ENCODE measurements at regions not wholly inside any gene's neighbourhood (a gene's known extent, or its start where the extent isn't known, plus 50 kb on each side); places are given as distances from the start of the nearest gene placed in this dataset.

DNA sequence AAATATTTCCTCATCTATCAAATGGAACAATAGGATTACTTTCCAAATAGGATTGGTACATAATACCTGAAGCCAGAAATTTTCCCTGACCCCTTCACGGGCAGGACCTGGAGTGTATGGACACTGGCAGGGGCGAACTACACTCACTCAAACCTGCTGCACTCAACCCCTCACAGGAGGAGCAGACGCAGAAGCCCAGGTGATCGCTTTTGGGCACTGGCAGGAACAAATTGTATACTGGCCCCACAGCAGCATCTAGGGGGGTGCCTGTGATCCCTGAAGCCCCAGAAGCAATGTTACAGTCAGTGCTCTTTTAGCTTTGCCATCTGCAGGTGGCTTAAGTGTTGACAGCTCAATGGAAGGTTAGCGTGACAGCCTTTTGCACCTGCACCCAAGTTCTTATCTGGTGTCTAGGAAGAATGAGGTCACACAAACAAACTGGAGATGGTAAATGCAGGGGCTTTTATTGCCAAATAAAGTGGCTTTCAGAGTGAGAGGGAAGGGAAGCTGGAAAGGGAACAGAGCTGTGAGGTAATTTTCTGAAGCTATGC, 199.2 kb upstream of the NEGR1 start:
- no peaks in the 10 kb centered on the region for H3K27me3 ChIP-seq (ENCODE audit: insufficient read depth, low read depth, low read length)
- no peaks in the 10 kb centered on the region for H3K79me2 ChIP-seq (replicated peaks; ENCODE audit: insufficient read depth, low read length)
- no peak overlapping the region for H3K4me3 ChIP-seq (ENCODE audit: low read length)
- H3K4me2 ChIP-seq (ENCODE audit: low read length): no peak overlapping the region
- H3K9ac ChIP-seq (ENCODE audit: low read length): no peak overlapping the region
- no peaks in the 10 kb centered on the region for H3K9me2 ChIP-seq (ENCODE audit: insufficient read depth, low read length)
- no peak overlapping the region for H2AFZ ChIP-seq (ENCODE audit: low read depth, low read length)
- no peaks in the 10 kb centered on the region for H3K36me3 ChIP-seq (ENCODE audit: insufficient read depth, low read length)
- H3K9me3 ChIP-seq (ENCODE audit: low read length): peaks cover 4% of the 10 kb centered on the region
- TF ChIP-seq EP300 (conservative IDR thresholded peaks at IDR 0.05; ENCODE audit: poor library complexity, severe bottlenecking) (no peak), RAD21 (conservative IDR thresholded peaks at IDR 0.05) (no peak), POLR2AphosphoS5 (IDR thresholded peaks at IDR 0.05) (no peak), EZH2 (IDR thresholded peaks at IDR 0.05; ENCODE audit: borderline replicate concordance, insufficient read depth, low read length, poor library complexity, severe bottlenecking) (no peak), SMC3 (conservative IDR thresholded peaks at IDR 0.05; ENCODE audit: poor library complexity) (no peak), MXI1 (conservative IDR thresholded peaks at IDR 0.05; ENCODE audit: poor library complexity, severe bottlenecking) (no peak), TAF1 (IDR thresholded peaks at IDR 0.05; ENCODE audit: low read depth) (no peak)
- TF ChIP-seq, protein P1, sequence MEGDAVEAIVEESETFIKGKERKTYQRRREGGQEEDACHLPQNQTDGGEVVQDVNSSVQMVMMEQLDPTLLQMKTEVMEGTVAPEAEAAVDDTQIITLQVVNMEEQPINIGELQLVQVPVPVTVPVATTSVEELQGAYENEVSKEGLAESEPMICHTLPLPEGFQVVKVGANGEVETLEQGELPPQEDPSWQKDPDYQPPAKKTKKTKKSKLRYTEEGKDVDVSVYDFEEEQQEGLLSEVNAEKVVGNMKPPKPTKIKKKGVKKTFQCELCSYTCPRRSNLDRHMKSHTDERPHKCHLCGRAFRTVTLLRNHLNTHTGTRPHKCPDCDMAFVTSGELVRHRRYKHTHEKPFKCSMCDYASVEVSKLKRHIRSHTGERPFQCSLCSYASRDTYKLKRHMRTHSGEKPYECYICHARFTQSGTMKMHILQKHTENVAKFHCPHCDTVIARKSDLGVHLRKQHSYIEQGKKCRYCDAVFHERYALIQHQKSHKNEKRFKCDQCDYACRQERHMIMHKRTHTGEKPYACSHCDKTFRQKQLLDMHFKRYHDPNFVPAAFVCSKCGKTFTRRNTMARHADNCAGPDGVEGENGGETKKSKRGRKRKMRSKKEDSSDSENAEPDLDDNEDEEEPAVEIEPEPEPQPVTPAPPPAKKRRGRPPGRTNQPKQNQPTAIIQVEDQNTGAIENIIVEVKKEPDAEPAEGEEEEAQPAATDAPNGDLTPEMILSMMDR (IDR thresholded peaks at IDR 0.05; ENCODE audit: poor library complexity, severe bottlenecking): no peak
- TF ChIP-seq, protein P2, sequence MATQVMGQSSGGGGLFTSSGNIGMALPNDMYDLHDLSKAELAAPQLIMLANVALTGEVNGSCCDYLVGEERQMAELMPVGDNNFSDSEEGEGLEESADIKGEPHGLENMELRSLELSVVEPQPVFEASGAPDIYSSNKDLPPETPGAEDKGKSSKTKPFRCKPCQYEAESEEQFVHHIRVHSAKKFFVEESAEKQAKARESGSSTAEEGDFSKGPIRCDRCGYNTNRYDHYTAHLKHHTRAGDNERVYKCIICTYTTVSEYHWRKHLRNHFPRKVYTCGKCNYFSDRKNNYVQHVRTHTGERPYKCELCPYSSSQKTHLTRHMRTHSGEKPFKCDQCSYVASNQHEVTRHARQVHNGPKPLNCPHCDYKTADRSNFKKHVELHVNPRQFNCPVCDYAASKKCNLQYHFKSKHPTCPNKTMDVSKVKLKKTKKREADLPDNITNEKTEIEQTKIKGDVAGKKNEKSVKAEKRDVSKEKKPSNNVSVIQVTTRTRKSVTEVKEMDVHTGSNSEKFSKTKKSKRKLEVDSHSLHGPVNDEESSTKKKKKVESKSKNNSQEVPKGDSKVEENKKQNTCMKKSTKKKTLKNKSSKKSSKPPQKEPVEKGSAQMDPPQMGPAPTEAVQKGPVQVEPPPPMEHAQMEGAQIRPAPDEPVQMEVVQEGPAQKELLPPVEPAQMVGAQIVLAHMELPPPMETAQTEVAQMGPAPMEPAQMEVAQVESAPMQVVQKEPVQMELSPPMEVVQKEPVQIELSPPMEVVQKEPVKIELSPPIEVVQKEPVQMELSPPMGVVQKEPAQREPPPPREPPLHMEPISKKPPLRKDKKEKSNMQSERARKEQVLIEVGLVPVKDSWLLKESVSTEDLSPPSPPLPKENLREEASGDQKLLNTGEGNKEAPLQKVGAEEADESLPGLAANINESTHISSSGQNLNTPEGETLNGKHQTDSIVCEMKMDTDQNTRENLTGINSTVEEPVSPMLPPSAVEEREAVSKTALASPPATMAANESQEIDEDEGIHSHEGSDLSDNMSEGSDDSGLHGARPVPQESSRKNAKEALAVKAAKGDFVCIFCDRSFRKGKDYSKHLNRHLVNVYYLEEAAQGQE (IDR thresholded peaks at IDR 0.05; ENCODE audit: borderline replicate concordance): no peak
- H3K27ac ChIP-seq (ENCODE audit: low read length): no peak overlapping the region
- H3F3A ChIP-seq (ENCODE audit: insufficient read depth, low read length, poor library complexity, severe bottlenecking): no peaks in the 10 kb centered on the region
- H4K20me1 ChIP-seq (ENCODE audit: insufficient read depth): no peaks in the 10 kb centered on the region

DNA sequence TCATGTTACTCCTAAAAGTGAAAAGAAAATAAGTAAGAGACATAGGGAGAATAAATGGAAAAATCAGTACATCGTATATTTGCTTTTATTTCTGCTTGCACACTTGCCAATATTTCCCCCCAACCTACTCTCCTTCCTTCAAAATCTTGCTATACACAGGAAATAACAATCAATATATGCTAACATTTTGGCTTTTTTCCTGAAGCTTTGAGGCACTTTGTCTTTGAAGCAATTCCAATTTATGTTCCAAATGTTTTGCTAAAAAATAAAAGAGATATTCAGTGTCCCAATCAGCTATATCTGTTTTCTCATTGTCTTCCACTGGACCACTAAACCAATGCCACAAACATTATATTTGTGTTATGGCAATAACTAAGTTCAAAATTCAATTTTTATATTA, 184.0 kb upstream of the NEGR1 start:
- Histone ChIP-seq H3K9me2 (ENCODE audit: insufficient read depth, low read length) (no peaks in the 10 kb centered on the region), H3K27ac (ENCODE audit: low read length) (no peak overlapping the region), H2AFZ (ENCODE audit: low read depth, low read length) (no peak overlapping the region), H3K4me2 (ENCODE audit: low read length) (no peak overlapping the region), H3K9me3 (ENCODE audit: low read length) (no peaks in the 10 kb centered on the region), H4K20me1 (ENCODE audit: insufficient read depth) (no peaks in the 10 kb centered on the region), H3K4me3 (ENCODE audit: low read length) (no peak overlapping the region), H3K36me3 (ENCODE audit: insufficient read depth, low read length) (no peaks in the 10 kb centered on the region), H3F3A (ENCODE audit: insufficient read depth, low read length, poor library complexity, severe bottlenecking) (no peaks in the 10 kb centered on the region), H3K79me2 (replicated peaks; ENCODE audit: insufficient read depth, low read length) (no peaks in the 10 kb centered on the region), H3K27me3 (ENCODE audit: insufficient read depth, low read depth, low read length) (no peaks in the 10 kb centered on the region), H3K9ac (ENCODE audit: low read length) (no peak overlapping the region)
- TF ChIP-seq, protein P1 (IDR thresholded peaks at IDR 0.05; ENCODE audit: poor library complexity, severe bottlenecking): no peak
- TF ChIP-seq TAF1 (IDR thresholded peaks at IDR 0.05; ENCODE audit: low read depth) (no peak), MXI1 (conservative IDR thresholded peaks at IDR 0.05; ENCODE audit: poor library complexity, severe bottlenecking) (no peak), RAD21 (conservative IDR thresholded peaks at IDR 0.05) (no peak), EZH2 (IDR thresholded peaks at IDR 0.05; ENCODE audit: borderline replicate concordance, insufficient read depth, low read length, poor library complexity, severe bottlenecking) (no peak), SMC3 (conservative IDR thresholded peaks at IDR 0.05; ENCODE audit: poor library complexity) (no peak), EP300 (conservative IDR thresholded peaks at IDR 0.05; ENCODE audit: poor library complexity, severe bottlenecking) (no peak), POLR2AphosphoS5 (IDR thresholded peaks at IDR 0.05) (no peak)
- TF ChIP-seq, protein P2 (IDR thresholded peaks at IDR 0.05; ENCODE audit: borderline replicate concordance): no peak
